ENCODE measurements at regions not wholly inside any gene's neighbourhood (a gene's known extent, or its start where the extent isn't known, plus 50 kb on each side); places are given as distances from the start of the nearest gene placed in this dataset.

DNA sequence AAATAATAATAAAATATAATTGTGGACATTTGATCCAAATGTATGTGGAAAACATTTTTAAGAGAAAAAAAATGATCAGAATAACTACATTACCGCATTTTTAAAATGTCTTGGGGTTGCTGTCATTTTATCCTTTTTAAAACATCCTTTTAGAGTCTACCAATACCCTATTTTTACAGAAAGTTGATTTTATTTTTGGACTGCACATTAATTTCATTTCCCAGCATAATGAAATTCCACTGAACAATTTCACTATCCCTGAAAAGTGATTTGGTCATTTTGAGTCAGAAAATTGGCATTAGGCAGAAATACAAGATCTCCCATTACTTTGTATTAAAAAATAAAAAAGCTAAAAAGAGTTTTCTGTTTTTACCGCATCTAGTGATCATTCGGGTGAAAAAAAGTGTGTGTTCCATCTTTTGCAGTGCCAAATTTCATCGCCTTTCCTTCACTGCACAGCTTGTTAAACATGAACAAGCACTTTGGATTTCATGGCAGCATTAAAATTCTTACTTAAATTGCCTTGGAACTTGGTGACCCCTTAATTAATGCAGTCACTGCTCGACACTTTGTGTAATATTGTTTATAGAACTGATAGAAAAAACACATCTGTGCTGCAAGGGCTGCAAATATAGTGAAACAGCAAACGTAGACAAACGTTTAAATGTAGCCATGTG, 611.7 kb downstream of the TSN start:
- in situ Hi-C loops (cut with HindIII; ENCODE audit: low sequenced_read_pairs), result no loop called here

DNA sequence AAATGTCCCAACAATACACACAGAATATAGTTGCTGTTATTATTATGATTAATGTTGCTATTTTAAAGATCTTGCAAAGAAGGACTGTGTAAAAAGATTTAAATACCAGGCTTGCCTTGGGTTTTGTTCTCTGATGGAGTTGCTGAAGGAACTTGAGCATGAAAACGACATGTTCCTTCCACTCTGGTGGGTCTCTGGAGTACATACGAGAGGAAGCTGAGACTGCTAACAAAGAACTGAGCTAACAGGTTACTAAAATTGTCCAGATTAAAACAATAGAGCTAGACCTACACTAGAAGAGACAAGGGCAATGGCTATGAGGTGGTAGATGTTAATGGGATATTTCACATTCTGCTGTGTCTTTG, 612.2 kb downstream of the TSN start:
- in situ Hi-C loops (cut with HindIII; ENCODE audit: low sequenced_read_pairs), result no loop called here

GRCh38 chr2:122368576-122369243, 613.3 kb downstream of the TSN start:
- in situ Hi-C loops (cut with HindIII; ENCODE audit: low sequenced_read_pairs), result no loop called here

- in situ Hi-C loops (cut with HindIII; ENCODE audit: low sequenced_read_pairs), result no loop called here
These were observed 623.1 kb downstream of the TSN start for GRCh38 chr2:122378521-122378920.

DNA sequence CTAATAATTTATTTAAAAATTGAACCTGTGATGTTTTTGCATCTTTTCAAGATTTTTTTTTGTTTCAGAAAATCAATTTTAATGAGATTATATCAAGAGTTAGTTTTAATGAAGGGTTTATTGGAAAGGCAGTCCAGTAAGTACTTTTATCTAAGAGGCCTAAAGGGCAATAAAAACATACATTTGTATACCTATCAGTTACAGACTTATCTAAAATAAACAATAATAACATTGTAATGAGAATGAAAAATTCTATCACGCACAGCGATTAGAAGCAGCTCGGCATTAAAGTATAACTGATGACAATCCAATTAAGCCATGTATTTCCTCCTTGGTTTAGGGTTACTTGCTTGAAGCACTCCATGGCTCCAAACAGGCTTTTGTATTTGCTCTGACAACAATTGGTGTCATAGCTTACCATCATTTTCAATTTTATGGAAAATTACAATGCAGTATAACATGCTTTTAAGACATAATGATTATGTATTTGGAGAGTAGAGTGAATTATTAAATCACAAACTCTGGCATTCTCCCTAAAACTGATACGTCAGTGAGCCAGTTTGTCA, 629.4 kb downstream of the TSN start:
- in situ Hi-C loops (cut with HindIII; ENCODE audit: low sequenced_read_pairs), result no loop called here

DNA sequence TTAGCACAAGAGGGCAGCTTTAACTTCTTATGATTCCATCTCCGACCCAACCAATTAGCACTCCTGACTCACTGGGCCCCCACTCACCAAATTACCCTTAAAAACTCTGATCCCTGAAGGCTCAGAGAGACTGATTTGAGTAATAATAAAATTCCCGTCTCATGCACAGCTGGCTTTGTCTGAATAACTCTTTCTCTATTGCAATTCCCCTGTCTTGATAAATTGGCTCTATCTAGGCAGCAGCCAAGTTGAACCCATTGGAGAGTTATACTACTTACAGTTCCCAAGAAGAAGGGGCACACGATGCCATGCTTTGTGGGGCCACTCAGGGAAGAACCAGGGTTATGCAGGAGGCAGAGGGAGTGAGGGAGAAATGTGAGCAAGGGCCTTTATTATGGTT, 632.8 kb downstream of the TSN start:
- in situ Hi-C loops (cut with HindIII; ENCODE audit: low sequenced_read_pairs), result no loop called here

DNA sequence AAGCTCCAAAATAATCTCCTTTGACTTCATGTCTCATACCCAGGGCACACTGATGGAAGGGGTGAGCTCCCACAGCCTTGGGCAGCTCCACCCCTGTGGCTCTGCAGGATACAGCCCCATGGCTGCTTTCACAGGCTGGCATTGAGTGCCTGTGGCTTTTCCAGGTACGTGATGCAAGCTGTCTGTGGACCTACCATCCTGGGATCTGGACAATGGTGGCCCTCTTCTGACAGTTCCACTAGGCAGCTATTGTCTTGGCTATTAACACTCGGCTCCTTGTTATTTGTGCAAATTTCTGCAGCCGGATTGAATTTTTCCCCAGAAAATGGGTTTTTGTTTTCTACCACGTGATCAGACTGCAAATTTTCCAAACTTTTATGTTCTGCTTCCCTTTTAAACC, 634.2 kb downstream of the TSN start:
- in situ Hi-C loops (cut with HindIII; ENCODE audit: low sequenced_read_pairs), result no loop called here

DNA sequence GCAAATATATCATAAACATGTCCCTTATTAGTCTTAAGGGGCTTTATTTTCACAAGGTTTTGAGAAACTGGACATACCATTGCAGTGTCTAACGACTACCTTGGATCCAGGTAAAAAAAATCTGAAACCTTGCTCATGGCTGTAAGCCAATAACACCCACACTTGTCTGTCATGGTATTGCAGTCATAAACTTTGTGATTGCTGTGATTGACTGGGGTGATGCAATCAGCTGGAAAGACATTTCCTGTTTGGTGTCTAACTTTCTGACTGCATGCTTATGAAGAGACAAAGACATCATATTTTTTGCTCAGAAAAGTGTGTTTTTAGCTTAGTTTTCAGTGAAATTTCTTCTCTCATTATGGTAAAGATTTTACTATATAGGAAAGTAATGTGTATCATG, 635.0 kb downstream of the TSN start:
- in situ Hi-C loops (cut with HindIII; ENCODE audit: low sequenced_read_pairs), result no loop called here

- in situ Hi-C loops (cut with HindIII; ENCODE audit: low sequenced_read_pairs), result no loop called here
These were observed 636.3 kb downstream of the TSN start for GRCh38 chr2:122391726-122392125.

DNA sequence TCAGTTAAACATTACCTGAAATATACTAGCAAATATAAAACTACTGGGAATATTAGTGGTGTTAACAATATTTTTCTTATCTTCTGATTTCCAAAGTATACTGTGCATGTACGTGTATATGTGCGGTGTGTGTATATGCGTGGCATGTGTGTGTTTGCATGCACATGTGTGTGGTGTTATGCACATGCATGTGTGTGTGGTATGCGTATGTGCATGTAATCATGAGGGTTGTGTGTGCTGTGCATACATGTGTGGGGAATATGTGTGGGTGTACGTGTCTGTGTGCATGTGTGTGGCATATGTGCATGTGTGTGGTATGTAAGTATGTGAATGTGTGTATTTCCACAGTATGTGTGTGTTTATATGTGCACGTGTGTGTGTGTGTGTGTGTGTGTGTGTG, 640.2 kb downstream of the TSN start:
- in situ Hi-C loops (cut with HindIII; ENCODE audit: low sequenced_read_pairs), result no loop called here

DNA sequence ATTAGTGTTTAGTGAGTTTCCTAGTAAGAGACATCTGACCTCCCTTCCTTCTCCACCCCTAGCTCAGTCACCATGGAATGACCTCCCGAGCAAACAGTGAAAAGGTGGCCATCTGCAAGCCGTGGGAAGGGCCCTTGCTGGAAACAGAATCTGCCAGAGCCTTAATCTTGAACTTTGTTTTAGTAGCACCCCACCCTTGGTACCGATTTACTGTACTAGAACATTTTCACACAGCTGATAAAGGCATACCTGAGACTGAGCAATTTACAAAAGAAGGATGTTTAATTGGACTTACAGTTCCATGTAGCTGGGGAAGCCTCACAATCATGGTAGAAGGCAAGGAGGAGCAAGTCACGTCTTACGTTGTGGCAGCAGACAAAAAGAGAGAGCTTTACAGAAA, 655.8 kb downstream of the TSN start:
- in situ Hi-C loops (cut with HindIII; ENCODE audit: low sequenced_read_pairs), result no loop called here

- in situ Hi-C loops (cut with HindIII; ENCODE audit: low sequenced_read_pairs), result no loop called here
These were observed 656.9 kb downstream of the TSN start for GRCh38 chr2:122412360-122412759.

- in situ Hi-C loops (cut with HindIII; ENCODE audit: low sequenced_read_pairs), result no loop called here
These were observed 659.5 kb downstream of the TSN start for GRCh38 chr2:122414902-122415301.

DNA sequence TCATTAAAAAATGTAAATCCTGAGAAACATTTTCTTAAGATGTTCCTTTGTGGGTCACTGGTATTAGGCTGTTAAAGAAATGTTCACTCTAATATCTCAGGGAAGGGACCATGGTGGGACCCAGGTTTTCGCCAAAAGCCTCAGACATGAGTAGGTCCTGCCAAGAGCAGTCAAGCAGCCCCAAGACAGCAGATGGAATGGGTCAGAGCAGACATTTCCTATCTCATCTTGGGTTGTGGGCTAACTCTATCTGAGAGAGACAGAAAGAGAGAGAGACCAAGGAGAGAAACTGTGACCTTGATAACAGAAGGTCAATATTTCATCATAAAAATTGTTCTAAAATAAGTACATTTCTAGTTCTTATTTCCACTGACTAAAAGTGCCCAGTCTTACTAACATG, 661.7 kb downstream of the TSN start:
- in situ Hi-C loops (cut with HindIII; ENCODE audit: low sequenced_read_pairs), result no loop called here

- in situ Hi-C loops (cut with HindIII; ENCODE audit: low sequenced_read_pairs), result no loop called here
These were observed 666.3 kb downstream of the TSN start for GRCh38 chr2:122421775-122422174.

DNA sequence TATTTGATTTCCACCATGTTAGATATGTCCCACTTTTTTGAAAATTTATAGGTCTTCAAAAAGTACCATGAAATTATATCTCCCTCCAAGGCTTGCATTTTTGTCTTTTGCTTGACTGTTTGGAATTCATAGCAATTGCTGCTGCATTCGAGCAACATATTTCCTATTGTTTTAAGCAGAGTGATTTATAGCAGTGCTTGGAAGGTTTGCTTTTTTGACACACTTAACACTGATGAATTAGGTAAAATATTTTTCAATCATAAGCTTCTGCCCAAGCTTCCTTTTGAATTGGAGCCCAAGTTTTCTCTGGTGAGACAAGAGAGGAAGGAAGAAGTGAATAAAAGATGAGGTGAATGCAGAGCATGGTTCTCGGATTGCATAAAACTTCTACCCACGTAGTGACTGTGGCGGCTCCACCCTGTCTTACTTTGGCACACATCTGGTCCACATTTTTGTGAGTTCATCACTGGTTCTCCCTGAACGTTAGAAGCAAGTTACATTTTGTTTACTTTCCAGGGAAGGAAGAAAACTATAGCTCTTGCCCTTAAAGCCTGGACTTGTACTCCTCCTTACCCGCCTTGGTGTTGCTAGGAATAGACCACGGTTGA, 667.0 kb downstream of the TSN start:
- in situ Hi-C loops (cut with HindIII; ENCODE audit: low sequenced_read_pairs), result no loop called here

DNA sequence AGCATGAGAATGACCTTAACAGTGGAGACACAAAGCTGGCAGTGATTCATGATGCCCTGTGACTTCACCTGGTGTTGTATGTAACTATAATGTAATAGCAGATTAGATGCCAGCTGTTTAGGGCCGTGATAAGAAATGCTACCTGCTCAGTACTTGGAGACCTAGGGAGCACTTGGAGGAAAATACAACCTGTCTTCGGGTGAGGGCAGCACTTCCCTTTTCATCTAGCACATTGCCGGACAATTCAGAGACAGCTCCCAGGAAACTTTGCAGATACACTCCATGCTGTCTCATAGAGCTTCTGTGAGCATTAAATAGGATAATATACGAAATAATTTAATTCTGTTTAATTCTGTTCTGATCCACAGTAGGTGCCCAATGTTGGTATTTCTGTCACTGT, 668.5 kb downstream of the TSN start:
- in situ Hi-C loops (cut with HindIII; ENCODE audit: low sequenced_read_pairs), result no loop called here

GRCh38 chr2:122433123-122433754, 677.8 kb downstream of the TSN start:
- in situ Hi-C loops (cut with HindIII; ENCODE audit: low sequenced_read_pairs), result no loop called here

DNA sequence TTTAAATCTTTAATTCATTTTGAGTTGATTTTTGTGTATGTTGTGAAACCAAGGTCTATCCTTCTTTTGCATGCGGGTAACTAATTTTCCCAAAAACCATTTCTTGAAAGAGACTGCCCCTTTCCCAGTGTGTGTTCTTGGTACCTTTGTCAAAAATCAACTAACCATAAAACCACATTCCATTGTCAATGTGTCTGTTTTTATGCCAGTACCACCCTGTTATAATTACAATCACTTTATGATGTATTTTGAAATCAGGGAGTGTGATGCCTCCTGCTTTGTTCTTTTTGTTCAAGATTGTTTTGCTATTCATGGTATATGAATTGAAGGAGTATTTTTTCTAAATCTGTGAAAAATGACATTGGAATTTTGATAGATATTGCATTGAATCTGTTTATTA, 689.6 kb downstream of the TSN start:
- in situ Hi-C loops (cut with HindIII; ENCODE audit: low sequenced_read_pairs), result no loop called here

DNA sequence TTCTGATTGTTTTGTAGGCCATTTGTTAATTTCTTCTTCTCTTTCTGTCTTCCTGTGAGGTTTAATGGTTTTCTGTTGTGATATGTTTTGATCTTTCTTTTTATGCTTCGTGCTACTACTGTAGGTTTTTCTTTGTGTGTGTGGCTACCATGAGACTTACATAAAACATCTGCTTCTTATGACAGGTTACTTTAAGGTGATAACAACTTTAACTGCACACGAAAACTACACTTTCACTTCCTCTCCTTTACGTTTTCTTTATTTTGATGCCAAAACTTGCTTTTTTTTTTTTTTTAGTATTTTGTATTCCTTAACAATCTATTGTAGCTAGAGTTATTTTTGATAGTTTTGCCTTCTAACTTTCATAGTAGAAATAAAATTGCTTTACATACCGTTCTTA, 691.3 kb downstream of the TSN start:
- in situ Hi-C loops (cut with HindIII; ENCODE audit: low sequenced_read_pairs), result no loop called here

GRCh38 chr2:122447237-122447636, 691.8 kb downstream of the TSN start:
- in situ Hi-C loops (cut with HindIII; ENCODE audit: low sequenced_read_pairs), result no loop called here

- in situ Hi-C loops (cut with HindIII; ENCODE audit: low sequenced_read_pairs), result no loop called here
These were observed 695.6 kb downstream of the TSN start for GRCh38 chr2:122451040-122451439.

Data from endothelial cell of hepatic sinusoid (primary cell).